ENCODE measurements at regions not wholly inside any gene's neighbourhood (a gene's known extent, or its start where the extent isn't known, plus 50 kb on each side); places are given as distances from the start of the nearest gene placed in this dataset.
"Not testable (repeated sequence)": the region's sequence is repeated elsewhere in the genome, so short reads cannot be mapped to it uniquely, and the experiment has no call there.

- not testable (repeated sequence) for DNase-seq (ENCODE audit: low read depth)
These were observed 150.2 kb upstream of the PRSS12 start for GRCh38 chr4:118502967-118503366.

GRCh38 chr4:118504927-118505326, 152.1 kb upstream of the PRSS12 start:
- not testable (repeated sequence) for DNase-seq (ENCODE audit: low read depth)

GRCh38 chr4:118505491-118505890, 152.7 kb upstream of the PRSS12 start:
- not testable (repeated sequence) for DNase-seq (ENCODE audit: low read depth)

GRCh38 chr4:118512870-118513269, 160.1 kb upstream of the PRSS12 start:
- DNase-seq (ENCODE audit: low read depth), result not testable (repeated sequence)

- not testable (repeated sequence) for DNase-seq (ENCODE audit: low read depth)
These were observed 161.5 kb upstream of the PRSS12 start for GRCh38 chr4:118514332-118514731.

- DNase-seq (ENCODE audit: low read depth), result not testable (repeated sequence)
These were observed 163.3 kb upstream of the PRSS12 start for GRCh38 chr4:118516107-118516506.

- DNase-seq (ENCODE audit: low read depth), result not testable (repeated sequence)
These were observed 155.1 kb upstream of the METTL14 start for GRCh38 chr4:118530107-118530506.

- DNase-seq (ENCODE audit: low read depth), result not testable (repeated sequence)
These were observed 153.2 kb upstream of the METTL14 start for GRCh38 chr4:118531947-118532346.

GRCh38 chr4:118535788-118536187, 149.4 kb upstream of the METTL14 start:
- DNase-seq (ENCODE audit: low read depth), result not testable (repeated sequence)

- not testable (repeated sequence) for DNase-seq (ENCODE audit: low read depth)
These were observed 145.6 kb upstream of the METTL14 start for GRCh38 chr4:118539412-118540077.

GRCh38 chr4:118556576-118556975, 128.6 kb upstream of the METTL14 start:
- DNase-seq (ENCODE audit: low read depth), result not testable (repeated sequence)

- DNase-seq (ENCODE audit: low read depth), result peak; percentile 44
These were observed 127.8 kb upstream of the METTL14 start for GRCh38 chr4:118557298-118557851.

- DNase-seq (ENCODE audit: low read depth), result not testable (repeated sequence)
These were observed 127.0 kb upstream of the METTL14 start for GRCh38 chr4:118558188-118558587.

GRCh38 chr4:118561559-118561958, 123.6 kb upstream of the METTL14 start:
- not testable (repeated sequence) for DNase-seq (ENCODE audit: low read depth)

- peak; percentile 5 for DNase-seq (ENCODE audit: low read depth)
These were observed 119.1 kb upstream of the METTL14 start for GRCh38 chr4:118566003-118566513.

- DNase-seq (ENCODE audit: low read depth), result not testable (repeated sequence)
These were observed 112.2 kb upstream of the METTL14 start for GRCh38 chr4:118572991-118573390.

GRCh38 chr4:118574251-118574913, 110.8 kb upstream of the METTL14 start:
- not testable (repeated sequence) for DNase-seq (ENCODE audit: low read depth)

GRCh38 chr4:118575057-118575456, 110.1 kb upstream of the METTL14 start:
- peak; percentile 13 for DNase-seq (ENCODE audit: low read depth)

GRCh38 chr4:118575726-118576125, 109.5 kb upstream of the METTL14 start:
- DNase-seq (ENCODE audit: low read depth), result not testable (repeated sequence)

GRCh38 chr4:118576709-118577219, 108.4 kb upstream of the METTL14 start:
- DNase-seq (ENCODE audit: low read depth), result not testable (repeated sequence)

- DNase-seq (ENCODE audit: low read depth), result no peak
These were observed 100.2 kb upstream of the METTL14 start for GRCh38 chr4:118585015-118585414.

- no peak for DNase-seq (ENCODE audit: low read depth)
These were observed 98.8 kb upstream of the METTL14 start for GRCh38 chr4:118586357-118586790.
